H1 (cell line): ENCODE measurements at regions not wholly inside any gene's neighbourhood (a gene's known extent, or its start where the extent isn't known, plus 50 kb on each side); places are given as distances from the start of the nearest gene placed in this dataset.

Experiments
- CEBPB ChIP-seq: IDR thresholded peaks from 2 replicates; pipeline ENCODE4 v1.6.1; 2012; ENCODE audit warnings: low read depth, low read length
- CHD2 ChIP-seq: IDR thresholded peaks from 2 replicates; pipeline ENCODE4 v1.6.1; 2012; ENCODE audit warnings: low read length, improper control_type of control experiment
- CTCF ChIP-seq, 3 experiments: IDR thresholded peaks; 1 replicate in 2 of 3; 2 replicates in 1 of 3; pipeline versions ENCODE4 v1.5.1 to v1.6.1; 2011; ENCODE audit warnings: low read length in 3 of 3, mild to moderate bottlenecking in 3 of 3, inconsistent platforms in 2 of 3, low read depth in 1 of 3, moderate library complexity in 1 of 3; ENCODE audit not compliant: insufficient read depth in 1 of 3; ENCODE audit errors: control extremely low read depth in 1 of 3
- EZH2 ChIP-seq: fragments of 200-600 bp; sonication (generic); IDR thresholded peaks from 2 replicates; pipeline ENCODE4 v1.7.1; 2012; ENCODE audit warnings: low read depth, mild to moderate bottlenecking, moderate library complexity, low read length, inconsistent platforms; ENCODE audit not compliant: severe bottlenecking
- MAFK ChIP-seq: IDR thresholded peaks from 2 replicates; pipeline ENCODE4 v1.6.1; 2012; ENCODE audit warnings: low read depth, mild to moderate bottlenecking, improper control_type of control experiment, low read length
- POLR2AphosphoS5 ChIP-seq: IDR thresholded peaks from 2 replicates; pipeline ENCODE4 v1.6.1; 2011; ENCODE audit warnings: low read depth, low read length
- TAF1 ChIP-seq: IDR thresholded peaks from 2 replicates; pipeline ENCODE4 v1.6.1; 2011; ENCODE audit warnings: mild to moderate bottlenecking, low read depth, low read length

GRCh38 chr3:99128235-99128634, 226.7 kb upstream of the DCBLD2 start:
- TF ChIP-seq CTCF (IDR thresholded peaks at IDR 0.05; ENCODE audit: control extremely low read depth in 1 of 3, insufficient read depth in 1 of 3, low read depth in 1 of 3, low read length in 3 of 3), result no peak
- no peak for TF ChIP-seq POLR2AphosphoS5
- no peak for TF ChIP-seq CEBPB
- no peak for TF ChIP-seq EZH2
- no peak for TF ChIP-seq MAFK
- TF ChIP-seq TAF1, result no peak
- TF ChIP-seq CHD2, result no peak
